ENCODE measurements at regions not wholly inside any gene's neighbourhood (a gene's known extent, or its start where the extent isn't known, plus 50 kb on each side); places are given as distances from the start of the nearest gene placed in this dataset.

DNA sequence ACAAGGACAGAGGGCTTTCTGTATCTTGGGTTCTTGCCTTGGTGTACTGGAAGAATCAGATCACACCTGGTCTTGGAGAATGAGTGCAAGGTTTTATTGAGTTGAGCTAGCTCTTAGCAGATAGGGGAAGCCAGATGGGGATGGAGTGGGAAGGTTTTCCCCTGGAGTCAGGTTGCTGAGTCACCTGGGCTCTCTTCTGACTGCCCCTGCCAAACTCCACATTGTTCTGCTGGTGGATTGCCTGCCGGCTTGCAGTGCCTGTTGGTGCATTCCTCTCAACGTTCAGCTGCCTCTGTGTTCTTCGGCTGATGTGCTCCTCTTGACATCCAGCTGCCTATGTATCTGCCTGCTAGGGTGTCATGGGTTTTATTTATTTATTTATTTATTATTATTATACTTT, 1431.1 kb downstream of the CDH8 start:
- no peak overlapping the region for H3K27ac ChIP-seq
- TF ChIP-seq, protein P1, sequence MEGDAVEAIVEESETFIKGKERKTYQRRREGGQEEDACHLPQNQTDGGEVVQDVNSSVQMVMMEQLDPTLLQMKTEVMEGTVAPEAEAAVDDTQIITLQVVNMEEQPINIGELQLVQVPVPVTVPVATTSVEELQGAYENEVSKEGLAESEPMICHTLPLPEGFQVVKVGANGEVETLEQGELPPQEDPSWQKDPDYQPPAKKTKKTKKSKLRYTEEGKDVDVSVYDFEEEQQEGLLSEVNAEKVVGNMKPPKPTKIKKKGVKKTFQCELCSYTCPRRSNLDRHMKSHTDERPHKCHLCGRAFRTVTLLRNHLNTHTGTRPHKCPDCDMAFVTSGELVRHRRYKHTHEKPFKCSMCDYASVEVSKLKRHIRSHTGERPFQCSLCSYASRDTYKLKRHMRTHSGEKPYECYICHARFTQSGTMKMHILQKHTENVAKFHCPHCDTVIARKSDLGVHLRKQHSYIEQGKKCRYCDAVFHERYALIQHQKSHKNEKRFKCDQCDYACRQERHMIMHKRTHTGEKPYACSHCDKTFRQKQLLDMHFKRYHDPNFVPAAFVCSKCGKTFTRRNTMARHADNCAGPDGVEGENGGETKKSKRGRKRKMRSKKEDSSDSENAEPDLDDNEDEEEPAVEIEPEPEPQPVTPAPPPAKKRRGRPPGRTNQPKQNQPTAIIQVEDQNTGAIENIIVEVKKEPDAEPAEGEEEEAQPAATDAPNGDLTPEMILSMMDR (conservative IDR thresholded peaks at IDR 0.05) = no peak

DNA sequence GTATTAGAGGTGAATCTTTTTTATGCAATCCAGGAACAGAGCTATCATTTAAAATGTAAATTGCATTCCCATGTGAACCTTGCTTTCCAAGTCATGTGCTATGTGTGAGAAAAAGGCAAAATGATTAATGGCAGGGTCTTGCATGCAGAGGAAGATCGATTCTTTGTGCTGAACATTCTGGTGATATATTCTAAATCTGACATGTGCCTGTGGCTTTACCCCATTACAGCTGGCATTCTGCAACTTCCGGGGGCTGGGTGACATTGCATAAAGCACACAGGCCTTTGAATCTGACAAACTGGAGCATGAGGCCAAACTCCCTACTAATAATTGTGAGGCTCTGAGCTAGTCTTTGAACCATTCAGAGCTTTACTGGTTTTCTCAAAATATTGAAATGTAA, 1449.7 kb downstream of the CDH8 start:
- TF ChIP-seq, protein P1 (conservative IDR thresholded peaks at IDR 0.05) = no peak
- no peak overlapping the region for H3K27ac ChIP-seq

DNA sequence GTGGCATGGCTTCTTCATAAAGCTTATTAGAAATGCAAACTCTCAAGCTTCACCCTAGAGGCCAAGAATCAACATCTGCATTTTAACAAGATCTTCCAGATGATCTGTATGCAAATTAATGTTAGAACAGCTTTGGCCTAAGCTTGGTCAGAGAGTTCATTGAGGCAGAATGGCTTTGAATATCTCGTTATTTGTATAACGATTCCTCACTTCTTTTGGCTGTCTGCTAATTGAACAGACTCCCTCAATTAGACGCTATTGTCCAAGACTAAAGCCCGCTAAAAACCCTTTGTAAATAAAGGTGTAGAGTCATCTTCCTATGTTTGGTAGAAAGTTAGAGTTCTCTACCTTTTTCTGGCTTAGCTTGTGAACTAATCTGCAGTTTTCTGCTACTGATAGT, 1453.7 kb downstream of the CDH8 start:
- TF ChIP-seq, protein P1 (conservative IDR thresholded peaks at IDR 0.05) = no peak

DNA sequence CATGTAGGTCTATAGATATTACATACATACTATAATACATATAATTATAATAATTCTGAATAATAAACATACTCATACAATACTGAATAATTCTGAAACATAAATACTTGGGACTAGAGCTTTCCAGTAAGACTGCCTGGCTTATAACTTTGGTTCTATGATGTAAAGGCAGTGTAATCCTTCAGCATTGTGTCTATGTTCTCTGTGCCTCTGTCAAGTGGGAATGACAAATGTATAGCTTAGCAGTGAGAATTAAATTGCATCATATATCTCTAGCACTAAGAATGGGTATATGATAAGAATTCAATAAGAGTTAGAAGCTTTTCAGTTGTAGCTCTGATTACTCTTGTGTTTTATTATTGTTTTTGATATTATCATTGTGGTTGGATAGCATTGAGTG, 1469.3 kb downstream of the CDH8 start:
- H3K27ac ChIP-seq = no peak overlapping the region

More for the DNA sequence above, 1453.7 kb downstream of the CDH8 start:
- no peak overlapping the region for H3K27ac ChIP-seq

DNA sequence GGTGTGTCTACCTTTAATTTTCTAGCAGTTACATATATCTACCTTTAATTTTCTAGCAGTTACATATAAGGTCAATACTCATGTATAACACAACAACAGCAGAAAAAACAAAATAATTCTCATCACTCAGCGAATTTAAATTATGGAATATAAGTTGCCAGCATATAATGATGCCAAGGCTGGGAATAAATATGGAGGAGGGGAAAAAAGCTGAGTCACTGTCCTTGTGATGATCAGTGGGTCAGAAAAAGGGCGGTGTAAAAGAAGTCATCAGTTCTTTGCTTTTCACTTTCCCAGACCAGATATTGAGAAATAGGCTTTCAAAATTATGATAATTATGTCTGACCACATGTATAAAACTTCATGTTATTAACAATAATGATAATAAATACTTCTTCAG, 1471.7 kb downstream of the CDH8 start:
- TF ChIP-seq, protein P1 (conservative IDR thresholded peaks at IDR 0.05) = no peak
- no peak overlapping the region for H3K27ac ChIP-seq

More for the DNA sequence above, 1469.3 kb downstream of the CDH8 start:
- TF ChIP-seq, protein P1 (conservative IDR thresholded peaks at IDR 0.05) = no peak

DNA sequence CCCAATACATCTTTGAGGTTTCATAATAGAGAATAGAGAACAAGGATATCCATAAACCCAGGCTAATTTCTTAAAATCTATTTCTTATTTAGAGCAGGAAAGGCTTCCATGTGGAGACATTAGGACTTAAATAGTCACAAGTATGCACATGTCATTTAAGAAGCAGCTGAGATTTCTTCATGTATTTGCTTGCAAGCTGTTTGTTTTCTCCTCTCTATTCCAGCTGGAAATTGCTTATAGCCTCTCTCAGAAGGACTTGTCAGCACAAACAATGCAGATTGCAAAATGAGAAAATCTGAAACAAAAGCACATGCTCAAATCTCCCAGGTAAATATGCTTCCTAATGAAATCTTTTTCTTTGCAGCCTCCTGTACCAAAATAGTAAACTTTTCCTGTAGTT, 1473.1 kb downstream of the CDH8 start:
- TF ChIP-seq, protein P1 (conservative IDR thresholded peaks at IDR 0.05) = no peak
- H3K27ac ChIP-seq = no peak overlapping the region

DNA sequence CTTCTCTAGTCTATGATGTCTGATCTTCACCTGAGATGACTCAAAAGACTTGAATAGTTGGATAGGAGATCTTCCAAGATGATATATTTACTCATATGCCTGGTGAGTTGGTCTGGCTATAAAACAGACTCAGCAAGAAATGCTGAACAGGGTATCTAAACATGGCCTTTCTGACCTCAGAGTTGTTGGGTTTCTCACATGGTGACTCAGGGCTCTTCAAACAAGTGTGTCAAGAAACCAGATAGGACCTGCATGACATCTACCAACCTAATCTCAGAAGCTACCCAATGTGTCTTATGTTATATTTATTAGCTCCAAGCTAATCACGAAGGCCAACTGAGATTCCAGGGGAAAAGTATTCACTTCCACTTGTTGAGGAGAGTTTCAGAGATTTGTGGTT, 1477.3 kb downstream of the CDH8 start:
- TF ChIP-seq, protein P1 (conservative IDR thresholded peaks at IDR 0.05) = no peak

More for the DNA sequence above, 1477.3 kb downstream of the CDH8 start:
- no peak overlapping the region for H3K27ac ChIP-seq
